SU-DHL-6 (cell line): ENCODE measurements at regions not wholly inside any gene's neighbourhood (a gene's known extent, or its start where the extent isn't known, plus 50 kb on each side); places are given as distances from the start of the nearest gene placed in this dataset.

Experiments
- H2AFZ ChIP-seq: fragments of 200-600 bp; sonication (generic); 2 replicates; pipeline ENCODE4 v1.6.1; 2014; ENCODE audit warnings: low read depth, mild to moderate bottlenecking, moderate library complexity, mixed read lengths, antibody characterized with exemption, low read length; ENCODE audit not compliant: severe bottlenecking
- H3F3A ChIP-seq: fragments of 200-600 bp; shearing (Covaris generic); 2 replicates; pipeline ENCODE4 v1.6.0; 2016; ENCODE audit warnings: antibody characterized with exemption, mild to moderate bottlenecking; ENCODE audit not compliant: insufficient read depth
- H3K27ac ChIP-seq: fragments of 200-600 bp; sonication (generic); 2 replicates; pipeline ENCODE4 v1.5.1; 2016; ENCODE audit warnings: low read depth, mild to moderate bottlenecking, low read length, moderate library complexity, mixed read lengths
- H3K27me3 ChIP-seq: fragments of 200-600 bp; sonication (generic), shearing (Covaris generic); 2 replicates; pipeline ENCODE4 v1.6.0; 2014; ENCODE audit warnings: mild to moderate bottlenecking, low read length
- H3K36me3 ChIP-seq: fragments of 200-600 bp; sonication (generic); 2 replicates; pipeline ENCODE4 v1.6.1; 2014; ENCODE audit warnings: mild to moderate bottlenecking, low read length, mixed read lengths
- H3K4me2 ChIP-seq: fragments of 300-600, 200-600 bp; shearing (Covaris generic), sonication (generic); 2 replicates; pipeline ENCODE4 v1.6.0; 2014; ENCODE audit warnings: low read length, low read depth, mild to moderate bottlenecking; ENCODE audit not compliant: poor library complexity, severe bottlenecking
- H3K4me3 ChIP-seq: fragments of 200-600 bp; sonication (generic); 2 replicates; pipeline ENCODE4 v1.5.1; 2014; ENCODE audit warnings: antibody characterized with exemption, low read length, mild to moderate bottlenecking, mixed read lengths; ENCODE audit not compliant: insufficient read depth, poor library complexity, severe bottlenecking
- H3K79me2 ChIP-seq: fragments of 200-600 bp; sonication (generic); 2 replicates; pipeline ENCODE4 v1.6.1; 2014; ENCODE audit warnings: mild to moderate bottlenecking, low read length, moderate library complexity; ENCODE audit not compliant: insufficient read depth
- H3K9ac ChIP-seq: fragments of 200-600 bp; sonication (generic); 2 replicates; pipeline ENCODE4 v1.7.0; 2014; ENCODE audit warnings: mild to moderate bottlenecking, low read length
- H3K9me2 ChIP-seq: fragments of 200-600 bp; sonication (generic); replicated peaks from 2 replicates; pipeline ENCODE4 v1.6.1; 2014; ENCODE audit warnings: low read length; ENCODE audit not compliant: insufficient read depth
- H3K9me3 ChIP-seq: fragments of 200-600 bp; sonication (generic); 2 replicates; pipeline ENCODE4 v1.6.1; 2014; ENCODE audit warnings: low read length, mixed read lengths; ENCODE audit not compliant: insufficient read depth
- H4K20me1 ChIP-seq: fragments of 200-600 bp; sonication (generic); 2 replicates; pipeline ENCODE4 v1.6.1; 2014; ENCODE audit warnings: low read depth, mild to moderate bottlenecking, antibody characterized with exemption, low read length, moderate library complexity, mixed read lengths
- CTCF ChIP-seq: fragments of 200-600 bp; sonication (generic); IDR thresholded peaks from one replicate; pipeline ENCODE4 v1.5.1; 2017; ENCODE audit warnings: antibody characterized with exemption, mild to moderate bottlenecking, low read length, moderate library complexity; ENCODE audit not compliant: insufficient read depth, poor library complexity, severe bottlenecking
- EZH2phosphoT487 ChIP-seq: fragments of 200-600 bp; sonication (generic), shearing (Covaris generic); conservative IDR thresholded peaks from 2 replicates; pipeline ENCODE4 v1.6.1; 2018; ENCODE audit warnings: mild to moderate bottlenecking, antibody characterized with exemption, low read length, moderate library complexity, mixed read lengths

GRCh38 chr14:99055019-99055418, 217.0 kb downstream of the BCL11B start:
- H3K36me3 ChIP-seq, result no peaks in the 10 kb centered on the region
- no peaks in the 10 kb centered on the region; the same call in 1 of the 2 replicates for H3K9me3 ChIP-seq
- H3K79me2 ChIP-seq, result no peaks in the 10 kb centered on the region
- H3K9ac ChIP-seq, result no peak overlapping the region
- H2AFZ ChIP-seq, result no peak overlapping the region
- H3K4me2 ChIP-seq, result no peak overlapping the region
- no peaks in the 10 kb centered on the region for H3K9me2 ChIP-seq
- TF ChIP-seq CTCF (no peak), EZH2phosphoT487 (no peak)
- no peaks in the 10 kb centered on the region for H3F3A ChIP-seq
- H3K27me3 ChIP-seq, result no peaks in the 10 kb centered on the region
- no peak overlapping the region for H3K27ac ChIP-seq
- H3K4me3 ChIP-seq, result no peak overlapping the region
- H4K20me1 ChIP-seq, result no peaks in the 10 kb centered on the region

GRCh38 chr14:99055816-99056215, 216.2 kb downstream of the BCL11B start:
- H2AFZ ChIP-seq, result no peak overlapping the region
- no peak overlapping the region for H3K4me3 ChIP-seq
- no peaks in the 10 kb centered on the region; the same call in 1 of the 2 replicates for H3K9me3 ChIP-seq
- no peaks in the 10 kb centered on the region for H3F3A ChIP-seq
- H4K20me1 ChIP-seq, result no peaks in the 10 kb centered on the region
- no peak overlapping the region for H3K9ac ChIP-seq
- no peak overlapping the region for H3K4me2 ChIP-seq
- H3K36me3 ChIP-seq, result no peaks in the 10 kb centered on the region
- no peaks in the 10 kb centered on the region for H3K9me2 ChIP-seq
- TF ChIP-seq CTCF (no peak), EZH2phosphoT487 (no peak)
- no peak overlapping the region for H3K27ac ChIP-seq
- no peaks in the 10 kb centered on the region for H3K79me2 ChIP-seq
- H3K27me3 ChIP-seq, result no peaks in the 10 kb centered on the region

- Histone ChIP-seq H3K4me2 (no peak overlapping the region), H3K79me2 (no peaks in the 10 kb centered on the region), H3F3A (no peaks in the 10 kb centered on the region), H3K9ac (no peak overlapping the region), H2AFZ (no peak overlapping the region), H3K9me2 (no peaks in the 10 kb centered on the region), H3K27me3 (no peaks in the 10 kb centered on the region), H3K36me3 (no peaks in the 10 kb centered on the region), H3K9me3 (no peaks in the 10 kb centered on the region; the same call in 1 of the 2 replicates), H3K4me3 (no peak overlapping the region), H3K27ac (no peak overlapping the region), H4K20me1 (no peaks in the 10 kb centered on the region)
- TF ChIP-seq CTCF, result no peak
- TF ChIP-seq EZH2phosphoT487, result no peak
These were observed 214.4 kb downstream of the BCL11B start for GRCh38 chr14:99057576-99058083.

- Histone ChIP-seq H3F3A (no peaks in the 10 kb centered on the region), H3K4me3 (no peak overlapping the region), H3K27ac (no peak overlapping the region), H3K9ac (no peak overlapping the region), H3K9me2 (no peaks in the 10 kb centered on the region), H3K27me3 (no peaks in the 10 kb centered on the region), H2AFZ (no peak overlapping the region), H4K20me1 (no peaks in the 10 kb centered on the region), H3K36me3 (no peaks in the 10 kb centered on the region), H3K79me2 (no peaks in the 10 kb centered on the region), H3K4me2 (no peak overlapping the region), H3K9me3 (no peaks in the 10 kb centered on the region)
- no peak for TF ChIP-seq CTCF
- no peak for TF ChIP-seq EZH2phosphoT487
These were observed 213.5 kb downstream of the BCL11B start for GRCh38 chr14:99058542-99058941.
